ENCODE measurements at regions not wholly inside any gene's neighbourhood (a gene's known extent, or its start where the extent isn't known, plus 50 kb on each side); places are given as distances from the start of the nearest gene placed in this dataset.

- no peak for TF ChIP-seq GATA3 (IDR thresholded peaks at IDR 0.05; ENCODE audit: low read depth, low read length)
- TF ChIP-seq GATA2 (IDR thresholded peaks at IDR 0.05; ENCODE audit: low read depth, low read length): no peak
These were observed 453.4 kb downstream of the BCL11A start for GRCh38 chr2:60100034-60100433.
